ENCODE measurements at regions not wholly inside any gene's neighbourhood (a gene's known extent, or its start where the extent isn't known, plus 50 kb on each side); places are given as distances from the start of the nearest gene placed in this dataset.
A peak's percentile ranks its signal among the peaks of the same experiment; 100 is the strongest.

DNA sequence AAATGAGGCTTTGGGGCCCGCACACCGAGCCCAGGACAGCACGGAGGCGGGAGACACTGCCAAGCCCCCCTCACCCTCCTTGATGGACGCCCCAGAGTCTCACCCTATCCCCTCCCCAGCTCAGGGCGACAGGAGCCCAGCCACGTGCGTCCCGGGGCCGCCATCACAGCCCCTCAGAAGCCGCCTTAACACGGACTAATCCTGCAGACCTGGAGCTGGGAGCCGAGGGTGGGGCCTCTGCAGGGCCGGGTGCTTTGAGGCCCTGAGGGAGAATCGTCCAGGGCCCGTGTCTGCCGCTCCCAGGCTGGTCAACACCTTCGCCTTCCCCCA is 79.7 kb upstream of the FBRSL1 start:
- no peaks in the 10 kb centered on the region for H3K9me3 ChIP-seq
- TF ChIP-seq POLR2AphosphoS5 (IDR thresholded peaks at IDR 0.05) (no peak), CTCF (IDR thresholded peaks at IDR 0.05) (no peak), POLR2A (IDR thresholded peaks at IDR 0.05) (no peak)
- H3K27me3 ChIP-seq: peaks cover 0 to 42% of the 10 kb centered on the region in 2 donors
- intact Hi-C loops (cut with DNase I; ENCODE audit: low total_unique reads): loop anchor here (10.0 kb wide), 1 partner anchor 205 kb away; the partner anchor contains the start of genes LRCOL1 and P2RX2
- H3K27ac ChIP-seq: no peak overlapping the region
- H3K36me3 ChIP-seq: no peaks in the 10 kb centered on the region
- H3K4me3 ChIP-seq: no peak overlapping the region
- H3K4me1 ChIP-seq: peaks cover 0 to 4% of the 10 kb centered on the region in 2 donors
- DNase-seq (ENCODE audit: low spot score in 2 of 2): no peak

DNA sequence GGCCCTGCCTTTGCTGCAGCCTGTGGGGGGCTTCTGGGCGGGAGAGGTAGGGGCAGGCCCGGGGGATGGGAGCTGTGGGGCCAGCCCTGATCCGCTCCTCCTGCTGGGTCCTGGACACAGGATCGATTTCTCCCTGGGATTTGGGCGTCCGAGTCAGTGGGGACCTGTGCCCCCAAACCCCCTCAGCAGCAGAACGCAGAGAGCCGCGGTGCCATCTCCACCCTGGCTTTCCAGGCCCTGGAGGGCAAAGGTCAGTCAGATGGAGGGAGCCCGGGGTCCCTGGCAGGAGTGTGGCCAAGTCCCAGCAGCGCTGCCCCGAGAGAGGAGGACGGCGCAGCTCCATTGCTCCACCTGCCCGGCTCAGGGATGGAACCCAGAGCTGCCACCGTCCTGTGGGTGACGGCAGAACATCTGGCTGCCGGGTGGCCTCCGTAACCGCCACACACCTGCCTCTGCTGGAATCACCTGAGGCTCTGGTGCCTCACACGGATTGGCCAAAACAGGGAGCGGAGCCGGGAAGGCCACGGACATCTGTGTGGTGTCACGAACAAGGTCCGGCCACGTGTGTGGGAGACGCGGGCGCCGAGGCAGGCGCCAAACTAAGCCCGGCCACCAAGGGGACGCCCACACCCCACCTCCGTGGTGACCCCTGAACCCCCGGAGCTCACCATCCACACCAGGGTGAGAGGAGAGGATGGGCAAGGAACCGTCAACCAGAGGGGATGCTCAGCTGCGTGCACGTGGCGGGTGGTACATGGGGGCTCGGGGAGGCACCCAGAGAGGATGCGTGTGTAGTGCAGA is 80.3 kb upstream of the FBRSL1 start:
- intact Hi-C loops (cut with DNase I; ENCODE audit: low total_unique reads): loop anchor here (10.0 kb wide), 1 partner anchor 205 kb away; the partner anchor contains the start of genes LRCOL1 and P2RX2

GRCh38 chr12:132408626-132409494 is 79.5 kb upstream of the GALNT9 start:
- intact Hi-C loops (cut with DNase I; ENCODE audit: low total_unique reads): no loop called here
- Histone ChIP-seq H3K4me3 (no peak overlapping the region), H3K27ac (no peak overlapping the region), H3K36me3 (no peaks in the 10 kb centered on the region), H3K4me1 (no peaks in the 10 kb centered on the region), H3K27me3 (peaks cover 0 to 38% of the 10 kb centered on the region in 2 donors), H3K9me3 (no peaks in the 10 kb centered on the region)
- TF ChIP-seq CTCF (IDR thresholded peaks at IDR 0.05) (no peak), POLR2AphosphoS5 (IDR thresholded peaks at IDR 0.05) (no peak), POLR2A (IDR thresholded peaks at IDR 0.05) (no peak)
- DNase-seq (ENCODE audit: low spot score in 2 of 2): no peak

More for the DNA sequence above, 80.3 kb upstream of the FBRSL1 start:
- Histone ChIP-seq H3K4me1 (peaks cover 0 to 1% of the 10 kb centered on the region in 2 donors), H3K27ac (no peak overlapping the region), H3K4me3 (no peak overlapping the region), H3K9me3 (no peaks in the 10 kb centered on the region), H3K27me3 (peaks cover 0 to 38% of the 10 kb centered on the region in 2 donors), H3K36me3 (no peaks in the 10 kb centered on the region)
- no peak for DNase-seq (ENCODE audit: low spot score in 2 of 2)
- TF ChIP-seq POLR2AphosphoS5 (IDR thresholded peaks at IDR 0.05): no peak
- no peak for TF ChIP-seq CTCF (IDR thresholded peaks at IDR 0.05)
- no peak for TF ChIP-seq POLR2A (IDR thresholded peaks at IDR 0.05)

GRCh38 chr12:132407992-132408391 is 78.6 kb upstream of the GALNT9 start:
- Histone ChIP-seq H3K4me3 (peak overlapping the region in 2 of 3 donors; percentile 38 to 62), H3K9me3 (no peaks in the 10 kb centered on the region), H3K27me3 (peaks cover 0 to 44% of the 10 kb centered on the region in 2 donors), H3K27ac (no peak overlapping the region), H3K36me3 (no peaks in the 10 kb centered on the region), H3K4me1 (no peaks in the 10 kb centered on the region)
- intact Hi-C loops (cut with DNase I; ENCODE audit: low total_unique reads): no loop called here
- no peak for DNase-seq (ENCODE audit: low spot score in 2 of 2)
- TF ChIP-seq POLR2A (IDR thresholded peaks at IDR 0.05) (no peak), CTCF (IDR thresholded peaks at IDR 0.05) (no peak), POLR2AphosphoS5 (IDR thresholded peaks at IDR 0.05) (no peak)
